ENCODE measurements at regions not wholly inside any gene's neighbourhood (a gene's known extent, or its start where the extent isn't known, plus 50 kb on each side); places are given as distances from the start of the nearest gene placed in this dataset.

GRCh38 chrX:42047886-42048285, 124.5 kb upstream of the CASK start:
- DNase-seq (ENCODE audit: low spot score in 2 of 2) = no peak
- Histone ChIP-seq H3K4me1 (no peaks in the 10 kb centered on the region), H3K9me3 (no peaks in the 10 kb centered on the region), H3K4me3 (no peak overlapping the region), H3K27ac (no peak overlapping the region), H3K36me3 (no peaks in the 10 kb centered on the region), H3K27me3 (no peaks in the 10 kb centered on the region)
- TF ChIP-seq POLR2AphosphoS5 (IDR thresholded peaks at IDR 0.05) (no peak), CTCF (IDR thresholded peaks at IDR 0.05) (no peak), POLR2A (IDR thresholded peaks at IDR 0.05) (no peak), EP300 (IDR thresholded peaks at IDR 0.05) (no peak)
- 87% methylated on average over 5 of the region's 5 CpGs for WGBS

- no peaks in the 10 kb centered on the region for H3K9me3 ChIP-seq
- H3K27ac ChIP-seq = no peak overlapping the region
- no peak overlapping the region for H3K4me3 ChIP-seq
- WGBS = 93% methylated on average over 2 of the region's 2 CpGs
- H3K27me3 ChIP-seq = no peaks in the 10 kb centered on the region
- TF ChIP-seq POLR2AphosphoS5 (IDR thresholded peaks at IDR 0.05) = no peak
- TF ChIP-seq POLR2A (IDR thresholded peaks at IDR 0.05) = no peak
- TF ChIP-seq EP300 (IDR thresholded peaks at IDR 0.05) = no peak
- no peak for TF ChIP-seq CTCF (IDR thresholded peaks at IDR 0.05)
- no peaks in the 10 kb centered on the region for H3K36me3 ChIP-seq
- DNase-seq (ENCODE audit: low spot score in 2 of 2) = no peak
- no peaks in the 10 kb centered on the region for H3K4me1 ChIP-seq
Measured at GRCh38 chrX:42028109-42028508, 104.8 kb upstream of the CASK start.

- WGBS = 77% methylated on average over 3 of the region's 3 CpGs
- H3K27ac ChIP-seq = no peak overlapping the region
- no peaks in the 10 kb centered on the region for H3K27me3 ChIP-seq
- H3K9me3 ChIP-seq = no peaks in the 10 kb centered on the region
- H3K36me3 ChIP-seq = no peaks in the 10 kb centered on the region
- no peak overlapping the region for H3K4me3 ChIP-seq
- DNase-seq (ENCODE audit: low spot score in 2 of 2) = no peak
- TF ChIP-seq POLR2A (IDR thresholded peaks at IDR 0.05) (no peak), POLR2AphosphoS5 (IDR thresholded peaks at IDR 0.05) (no peak), EP300 (IDR thresholded peaks at IDR 0.05) (no peak), CTCF (IDR thresholded peaks at IDR 0.05) (no peak)
- H3K4me1 ChIP-seq = no peaks in the 10 kb centered on the region
Measured at GRCh38 chrX:42027367-42028000, 104.1 kb upstream of the CASK start.

- TF ChIP-seq POLR2A (IDR thresholded peaks at IDR 0.05) (no peak), EP300 (IDR thresholded peaks at IDR 0.05) (no peak), POLR2AphosphoS5 (IDR thresholded peaks at IDR 0.05) (no peak), CTCF (IDR thresholded peaks at IDR 0.05) (no peak)
- H3K9me3 ChIP-seq = no peaks in the 10 kb centered on the region
- DNase-seq (ENCODE audit: low spot score in 2 of 2) = no peak
Measured at GRCh38 chrX:42025861-42026260, 102.5 kb upstream of the CASK start.

GRCh38 chrX:42023122-42023521, 99.8 kb upstream of the CASK start:
- Histone ChIP-seq H3K27ac (no peak overlapping the region), H3K27me3 (no peaks in the 10 kb centered on the region), H3K36me3 (no peaks in the 10 kb centered on the region), H3K4me1 (no peaks in the 10 kb centered on the region), H3K4me3 (no peak overlapping the region), H3K9me3 (no peaks in the 10 kb centered on the region)
- DNase-seq (ENCODE audit: low spot score in 2 of 2) = no peak
- TF ChIP-seq EP300 (IDR thresholded peaks at IDR 0.05) (no peak), CTCF (IDR thresholded peaks at IDR 0.05) (no peak), POLR2AphosphoS5 (IDR thresholded peaks at IDR 0.05) (no peak), POLR2A (IDR thresholded peaks at IDR 0.05) (no peak)
- WGBS = 93% methylated on average over 1 of the region's 1 CpG

More at GRCh38 chrX:42025861-42026260, 102.5 kb upstream of the CASK start:
- H3K4me1 ChIP-seq = no peaks in the 10 kb centered on the region
- no peaks in the 10 kb centered on the region for H3K36me3 ChIP-seq
- no peak overlapping the region for H3K27ac ChIP-seq
- H3K4me3 ChIP-seq = no peak overlapping the region
- WGBS = 83% methylated on average over 2 of the region's 2 CpGs
- no peaks in the 10 kb centered on the region for H3K27me3 ChIP-seq
